HUES48 (cell line): ENCODE measurements at regions not wholly inside any gene's neighbourhood (a gene's known extent, or its start where the extent isn't known, plus 50 kb on each side); places are given as distances from the start of the nearest gene placed in this dataset.
"Not testable (repeated sequence)": the region's sequence is repeated elsewhere in the genome, so short reads cannot be mapped to it uniquely, and the experiment has no call there.

Source experiments
- H3K27ac ChIP-seq: one replicate; pipeline ENCODE4 v1.7.0; 2013; ENCODE audit warnings: low read depth, low read length, inconsistent platforms
- H3K27me3 ChIP-seq: 2 replicates; pipeline ENCODE4 v1.6.1; 2013; ENCODE audit warnings: mild to moderate bottlenecking, low read length; ENCODE audit not compliant: control insufficient read depth, insufficient read depth
- H3K36me3 ChIP-seq: 2 replicates; pipeline ENCODE4 v1.6.1; 2013; ENCODE audit warnings: low read length; ENCODE audit not compliant: control insufficient read depth, insufficient read depth
- H3K4me1 ChIP-seq: 2 replicates; pipeline ENCODE4 v1.6.1; 2013; ENCODE audit warnings: mild to moderate bottlenecking, low read length; ENCODE audit not compliant: control insufficient read depth, insufficient read depth
- H3K4me3 ChIP-seq: 2 replicates; pipeline ENCODE4 v1.5.1; 2013; ENCODE audit warnings: mild to moderate bottlenecking, low read depth, low read length
- H3K9ac ChIP-seq: 2 replicates; pipeline ENCODE4 v1.6.1; 2013; ENCODE audit warnings: mild to moderate bottlenecking, low read depth, low read length, moderate library complexity
- H3K9me3 ChIP-seq: 2 replicates; pipeline ENCODE4 v1.6.1; 2013; ENCODE audit warnings: low read length; ENCODE audit not compliant: control insufficient read depth, insufficient read depth

DNA sequence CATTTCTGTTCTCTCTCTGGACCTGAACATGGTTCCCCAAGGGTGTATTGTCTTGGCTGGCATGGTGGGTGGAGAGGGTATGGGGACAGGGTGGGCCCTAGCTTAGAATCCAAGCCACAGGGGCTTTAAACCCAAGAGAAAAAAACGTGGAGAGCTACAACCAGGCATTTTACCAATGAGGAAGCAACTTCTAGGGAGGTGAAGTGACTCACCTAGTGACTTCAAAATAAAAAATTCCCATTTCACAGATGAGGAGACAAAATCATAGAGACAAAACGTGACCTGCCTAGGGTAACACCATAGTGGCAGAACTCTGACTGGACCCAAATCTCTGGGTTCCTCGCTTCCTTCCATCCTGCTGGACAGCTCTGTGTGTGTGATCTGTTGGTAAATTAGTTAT, 216.8 kb downstream of the RPLP1 start:
- H3K36me3 ChIP-seq = no peaks in the 10 kb centered on the region
- no peaks in the 10 kb centered on the region for H3K27me3 ChIP-seq
- H3K27ac ChIP-seq = no peak overlapping the region
- no peak overlapping the region for H3K9ac ChIP-seq
- H3K9me3 ChIP-seq = no peaks in the 10 kb centered on the region
- no peak overlapping the region for H3K4me3 ChIP-seq
- H3K4me1 ChIP-seq = no peaks in the 10 kb centered on the region

DNA sequence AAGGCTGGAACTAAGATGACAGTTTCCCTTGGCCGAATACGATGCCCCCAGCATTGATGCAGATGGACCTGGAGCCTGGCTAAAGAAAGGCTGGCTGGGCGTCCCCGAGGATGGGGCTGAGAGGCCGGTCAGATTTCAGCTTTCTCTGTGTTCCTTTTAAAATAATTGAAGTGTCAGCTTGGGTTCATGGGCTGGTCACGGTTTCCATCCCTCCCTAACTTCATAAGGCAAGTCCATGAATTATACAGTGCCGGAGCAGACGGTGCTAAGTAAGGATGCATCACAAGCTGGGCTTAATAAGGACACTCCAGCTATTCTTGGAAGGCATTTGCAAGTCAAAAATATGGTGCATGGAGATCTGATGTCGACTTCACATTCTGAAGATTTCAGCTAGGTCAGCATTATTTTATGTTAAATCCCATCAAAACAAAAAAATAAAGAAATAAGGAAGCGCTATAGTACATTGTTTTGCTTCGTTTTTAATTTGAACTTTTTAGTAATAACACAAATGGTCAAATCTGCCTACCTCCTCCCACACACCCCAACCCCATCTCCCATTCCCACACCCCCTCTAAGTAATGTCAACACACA, 220.8 kb downstream of the RPLP1 start:
- no peak overlapping the region for H3K9ac ChIP-seq
- H3K9me3 ChIP-seq = no peaks in the 10 kb centered on the region
- no peaks in the 10 kb centered on the region for H3K4me1 ChIP-seq
- no peak overlapping the region for H3K27ac ChIP-seq
- H3K36me3 ChIP-seq = no peaks in the 10 kb centered on the region
- no peaks in the 10 kb centered on the region for H3K27me3 ChIP-seq
- no peak overlapping the region for H3K4me3 ChIP-seq

DNA sequence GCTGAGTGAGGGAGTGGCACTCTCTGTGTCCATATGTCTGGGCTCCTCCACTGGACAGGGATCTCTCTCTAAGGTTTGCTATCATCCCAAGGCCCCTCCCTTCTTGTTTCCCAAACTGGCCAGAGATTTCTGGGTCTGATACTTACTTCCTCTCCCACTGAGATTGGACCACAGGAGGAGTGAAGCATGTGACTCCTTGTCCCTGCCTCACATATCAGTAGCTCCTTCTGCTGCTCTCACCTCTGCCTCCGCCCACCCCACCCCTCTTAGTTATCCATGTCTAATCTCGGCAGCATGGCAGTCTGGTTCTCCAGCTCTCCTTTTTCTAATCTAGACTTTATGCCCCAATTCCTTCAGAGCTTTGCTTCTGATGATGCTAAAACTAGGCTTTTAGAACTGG, 223.1 kb downstream of the RPLP1 start:
- no peak overlapping the region for H3K4me3 ChIP-seq
- no peak overlapping the region for H3K9ac ChIP-seq
- no peaks in the 10 kb centered on the region for H3K36me3 ChIP-seq
- no peaks in the 10 kb centered on the region for H3K4me1 ChIP-seq
- no peak overlapping the region for H3K27ac ChIP-seq
- H3K27me3 ChIP-seq = no peaks in the 10 kb centered on the region
- no peaks in the 10 kb centered on the region for H3K9me3 ChIP-seq

DNA sequence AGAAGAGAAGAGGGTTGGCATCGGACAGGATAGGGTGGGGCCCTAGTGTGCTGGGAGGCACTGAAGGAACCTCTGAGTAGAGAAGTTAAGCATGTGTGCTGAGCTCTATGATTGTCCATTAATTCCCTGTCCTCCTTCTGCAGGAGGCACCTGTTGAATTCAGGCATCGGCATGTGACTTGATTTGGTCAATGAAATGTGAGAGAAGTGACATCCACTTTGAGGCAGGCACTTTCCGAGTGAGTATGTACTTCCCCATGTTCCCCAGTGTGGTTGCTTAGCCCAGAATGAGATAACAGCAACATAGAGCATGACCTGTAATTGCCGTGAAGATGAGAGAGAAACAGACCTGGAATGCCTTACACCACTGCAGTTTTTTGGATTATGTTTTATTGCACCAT, 224.8 kb downstream of the RPLP1 start:
- no peak overlapping the region for H3K27ac ChIP-seq
- H3K9me3 ChIP-seq = no peaks in the 10 kb centered on the region
- H3K36me3 ChIP-seq = no peaks in the 10 kb centered on the region
- no peak overlapping the region for H3K9ac ChIP-seq
- no peaks in the 10 kb centered on the region for H3K27me3 ChIP-seq
- no peaks in the 10 kb centered on the region for H3K4me1 ChIP-seq
- no peak overlapping the region for H3K4me3 ChIP-seq

DNA sequence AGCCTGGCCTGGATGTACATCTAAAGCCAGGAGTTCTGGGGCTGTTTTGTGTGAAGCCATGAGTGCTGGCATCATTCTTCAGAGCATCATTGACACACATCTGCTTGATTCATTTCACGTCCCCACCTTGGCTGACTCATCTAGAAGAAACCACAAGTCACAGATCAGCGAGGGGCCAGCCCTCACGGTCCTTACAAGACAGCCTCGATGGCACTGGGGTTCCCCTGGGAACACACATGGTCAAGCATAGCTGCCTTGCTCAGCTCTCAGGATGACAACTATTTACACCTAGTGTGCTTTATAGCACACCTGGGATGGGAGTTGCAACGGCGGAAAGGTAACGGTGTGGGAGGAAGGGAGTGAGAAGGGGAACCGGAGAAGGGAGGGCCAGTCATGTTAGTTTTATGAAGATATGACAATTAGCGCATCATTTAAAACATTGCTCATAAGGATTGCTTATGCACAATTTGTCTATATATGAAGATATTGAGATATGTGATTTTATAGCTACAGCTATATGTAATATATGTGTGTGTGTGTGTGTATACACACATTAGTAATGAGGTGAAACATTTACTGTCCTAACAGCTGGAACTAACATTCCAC, 227.1 kb downstream of the RPLP1 start:
- Histone ChIP-seq H3K9me3 (no peaks in the 10 kb centered on the region), H3K4me1 (no peaks in the 10 kb centered on the region), H3K36me3 (no peaks in the 10 kb centered on the region), H3K4me3 (no peak overlapping the region), H3K27ac (no peak overlapping the region), H3K9ac (no peak overlapping the region), H3K27me3 (no peaks in the 10 kb centered on the region)

DNA sequence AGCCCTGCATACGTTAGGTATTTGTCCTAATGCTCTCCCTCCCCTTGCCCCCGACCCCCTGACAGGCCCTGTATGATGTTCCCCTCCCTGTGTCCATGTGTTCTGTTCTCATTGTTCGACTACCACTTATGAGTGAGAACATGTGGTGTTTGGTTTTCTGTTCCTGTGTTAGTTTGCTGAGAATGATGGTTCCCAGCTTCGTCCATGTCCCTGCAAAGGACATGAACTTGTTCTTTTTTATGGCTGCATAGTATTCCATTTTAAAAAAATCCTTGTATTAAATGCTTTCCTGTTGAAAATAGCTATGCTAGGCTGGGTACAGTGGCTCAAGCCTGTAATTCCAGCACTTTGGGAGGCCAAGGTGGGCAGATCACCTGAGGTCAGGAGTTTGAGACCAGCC, 232.2 kb downstream of the RPLP1 start:
- H3K4me3 ChIP-seq, H3K27me3 ChIP-seq, H3K9me3 ChIP-seq, H3K4me1 ChIP-seq, H3K36me3 ChIP-seq, H3K27ac ChIP-seq, H3K9ac ChIP-seq: not testable (repeated sequence)

DNA sequence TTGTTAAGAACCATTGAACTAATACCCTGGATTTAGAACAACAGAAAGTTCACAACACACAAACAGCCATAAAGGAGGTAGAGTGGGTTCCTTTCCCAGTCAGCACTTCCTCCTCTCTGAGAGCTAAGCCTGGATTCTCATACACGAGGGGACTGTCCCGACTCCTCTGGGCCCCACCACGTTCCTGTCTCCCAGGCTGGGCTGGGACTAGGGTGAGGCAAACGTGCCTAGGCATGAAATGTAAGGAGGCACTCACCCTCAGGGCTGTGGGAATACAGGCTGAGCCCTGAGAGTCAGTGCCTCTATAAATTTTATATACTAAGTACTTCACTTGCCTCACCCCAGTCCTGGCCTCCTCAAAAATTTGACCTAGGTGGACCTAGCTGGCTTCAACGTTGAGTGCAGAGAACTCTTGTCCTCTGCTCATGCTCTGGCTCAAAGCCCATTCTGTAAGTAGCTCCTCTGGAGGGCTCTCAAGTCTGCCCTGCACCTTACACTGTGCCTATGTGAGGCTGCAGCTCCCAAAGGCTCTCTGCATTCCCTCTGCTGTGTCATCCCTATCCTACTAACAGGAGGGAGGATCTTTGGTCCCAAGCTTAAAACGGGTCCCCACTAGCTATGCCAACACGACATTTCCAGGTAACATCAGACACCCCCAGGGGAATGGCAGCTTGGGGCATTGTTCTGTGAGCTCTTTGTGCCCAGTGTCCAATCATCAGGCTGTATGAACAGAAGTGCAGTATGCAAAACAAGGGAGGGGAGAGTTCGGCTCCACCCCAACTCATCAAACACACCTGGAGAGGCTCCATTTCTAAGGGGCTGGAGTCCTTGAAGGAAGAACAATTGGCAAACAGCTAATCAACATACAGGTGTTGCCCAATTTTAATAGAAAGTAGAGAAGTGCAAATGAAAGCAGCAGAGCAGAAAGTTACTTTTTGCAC, 233.2 kb downstream of the RPLP1 start:
- no peaks in the 10 kb centered on the region for H3K27me3 ChIP-seq
- H3K36me3 ChIP-seq = no peaks in the 10 kb centered on the region
- H3K9me3 ChIP-seq = 0 out of 2 replicates have a peak, but pooled peaks cover 4% of the 10 kb centered on the region
- H3K27ac ChIP-seq = no peak overlapping the region
- H3K9ac ChIP-seq = no peak overlapping the region; the same call in 1 of the 2 replicates
- no peak overlapping the region for H3K4me3 ChIP-seq
- no peaks in the 10 kb centered on the region for H3K4me1 ChIP-seq

DNA sequence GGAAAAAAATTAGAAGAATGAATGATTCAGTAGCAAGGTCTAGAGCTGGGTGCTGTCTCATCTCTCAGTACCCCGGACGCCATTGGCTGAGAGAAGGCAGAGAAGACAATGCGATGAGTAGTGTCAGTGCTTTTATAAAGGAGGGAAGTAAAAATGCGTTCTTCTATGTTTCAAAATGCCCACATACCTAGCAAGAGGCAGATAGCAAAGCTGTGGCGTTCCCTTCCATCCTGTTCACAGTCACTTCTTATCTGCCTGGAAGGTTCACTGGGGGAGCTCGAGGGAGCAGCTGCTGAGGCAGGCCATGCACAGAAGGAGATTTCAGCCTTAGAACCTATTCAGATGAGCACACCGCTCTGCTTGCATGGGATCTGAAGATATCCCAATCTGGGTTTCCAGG, 234.0 kb downstream of the RPLP1 start:
- no peak overlapping the region for H3K9ac ChIP-seq
- no peak overlapping the region for H3K27ac ChIP-seq
- no peaks in the 10 kb centered on the region for H3K27me3 ChIP-seq
- H3K4me1 ChIP-seq = no peaks in the 10 kb centered on the region
- 0 out of 2 replicates have a peak, but pooled peaks cover 4% of the 10 kb centered on the region for H3K9me3 ChIP-seq
- no peak overlapping the region for H3K4me3 ChIP-seq
- no peaks in the 10 kb centered on the region for H3K36me3 ChIP-seq

DNA sequence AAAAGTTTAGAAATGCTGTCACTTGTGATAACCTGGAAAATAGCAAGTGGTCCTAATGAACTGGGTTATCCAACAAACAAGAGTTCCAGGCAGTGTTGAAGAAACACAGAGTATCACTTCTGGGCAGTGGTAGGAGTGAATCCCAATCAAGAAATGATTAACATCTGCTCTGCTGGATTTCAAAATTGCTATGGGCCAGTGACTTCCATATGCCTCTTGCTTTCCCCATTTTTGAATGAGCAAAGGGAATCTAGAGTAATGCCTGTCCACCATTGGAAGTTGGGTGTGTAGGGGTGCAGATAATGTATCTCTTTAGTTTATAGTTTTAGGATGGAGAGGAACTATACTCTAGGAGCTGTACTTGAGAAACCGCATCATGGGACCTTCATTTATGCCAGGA, 236.5 kb downstream of the RPLP1 start:
- no peaks in the 10 kb centered on the region for H3K27me3 ChIP-seq
- H3K4me1 ChIP-seq = no peaks in the 10 kb centered on the region
- H3K9ac ChIP-seq = no peak overlapping the region
- no peaks in the 10 kb centered on the region for H3K36me3 ChIP-seq
- H3K27ac ChIP-seq = no peak overlapping the region
- no peak overlapping the region for H3K4me3 ChIP-seq
- H3K9me3 ChIP-seq = 0 out of 2 replicates have a peak, but pooled peaks cover 4% of the 10 kb centered on the region

DNA sequence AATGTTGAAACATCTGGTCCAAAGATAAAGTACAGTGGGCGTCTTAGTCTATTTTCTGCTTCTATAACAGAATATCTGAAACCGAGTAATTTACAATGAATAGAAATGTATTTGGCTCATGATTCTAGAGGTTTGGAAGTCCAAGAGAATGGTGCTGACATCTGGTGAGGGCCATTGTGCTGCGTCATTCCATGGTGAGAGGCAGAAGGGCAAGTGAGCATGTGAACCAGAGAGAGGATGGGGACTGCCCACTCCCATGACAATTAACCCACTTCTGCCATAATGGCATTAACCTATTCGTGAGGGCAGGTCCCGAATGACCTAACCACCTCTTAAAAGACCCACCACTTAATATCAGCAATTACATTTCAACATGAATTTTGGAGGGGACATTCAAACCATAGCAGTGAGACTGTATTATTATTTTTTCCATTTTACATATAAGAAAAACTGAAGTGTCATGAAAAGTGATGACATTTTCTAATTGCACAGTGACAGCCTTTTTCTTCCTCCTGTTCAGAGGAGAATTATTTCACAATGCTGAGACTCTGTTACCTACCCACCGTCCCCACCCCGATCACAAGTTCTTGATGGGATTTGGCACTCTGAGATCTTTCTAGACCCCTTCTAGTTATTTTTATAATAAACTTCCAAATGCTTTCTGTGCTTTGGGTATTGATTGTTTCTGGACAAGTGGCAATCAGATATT, 238.8 kb downstream of the RPLP1 start:
- Histone ChIP-seq H3K9ac (no peak overlapping the region), H3K9me3 (0 out of 2 replicates have a peak, but pooled peaks cover 4% of the 10 kb centered on the region), H3K27me3 (no peaks in the 10 kb centered on the region), H3K4me3 (no peak overlapping the region), H3K36me3 (no peaks in the 10 kb centered on the region), H3K27ac (no peak overlapping the region), H3K4me1 (no peaks in the 10 kb centered on the region)
